HG03108 (cell line): ENCODE measurements at regions not wholly inside any gene's neighbourhood (a gene's known extent, or its start where the extent isn't known, plus 50 kb on each side); places are given as distances from the start of the nearest gene placed in this dataset.
A peak's percentile ranks its signal among the peaks of the same experiment; 100 is the strongest.

Experiments
- ATAC-seq: cut with Tn5 transposase; IDR thresholded peaks from one replicate; pipeline ENCODE4 v1.9.1; 2021; ENCODE audit warnings: moderate library complexity; ENCODE audit not compliant: unreplicated experiment

DNA sequence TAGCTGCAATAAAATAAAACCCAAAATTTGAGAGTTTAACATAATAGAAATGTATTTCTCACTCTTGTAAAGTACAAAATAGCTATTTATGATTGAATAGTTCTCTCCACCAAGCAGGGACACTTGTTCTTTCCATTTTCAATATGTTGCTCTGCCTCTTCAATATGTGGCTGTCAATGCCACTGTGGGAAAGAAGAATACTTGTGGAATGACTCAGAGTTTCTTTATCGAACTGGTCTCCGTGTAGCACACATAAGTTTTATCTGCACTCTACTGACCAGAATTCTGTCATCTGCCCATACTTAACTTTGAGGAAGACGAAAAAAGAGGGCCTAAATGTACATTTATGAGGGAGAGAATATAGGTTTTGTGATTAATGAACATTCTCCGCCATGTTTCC lies 256.9 kb downstream of the ATXN7L3B start:
- no peak for ATAC-seq

DNA sequence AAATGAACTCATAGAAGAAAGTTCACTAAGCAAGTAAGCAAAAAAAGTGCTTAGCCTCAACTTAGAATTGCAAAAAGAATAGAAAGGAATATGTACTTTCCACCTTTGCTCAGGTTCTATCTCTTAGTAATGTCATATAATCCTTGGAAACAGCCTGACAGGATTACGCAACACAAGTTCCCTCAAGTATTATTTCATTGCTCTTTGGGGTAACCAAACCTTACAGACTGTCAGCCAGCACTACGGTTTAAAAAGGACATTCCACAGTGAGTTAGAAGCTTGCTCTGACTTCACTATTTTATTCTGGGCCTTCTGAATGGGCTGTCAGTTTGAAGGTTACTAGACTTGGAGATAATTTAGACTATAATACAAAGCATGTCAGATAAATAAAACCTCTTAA lies 264.0 kb downstream of the ATXN7L3B start:
- no peak for ATAC-seq

DNA sequence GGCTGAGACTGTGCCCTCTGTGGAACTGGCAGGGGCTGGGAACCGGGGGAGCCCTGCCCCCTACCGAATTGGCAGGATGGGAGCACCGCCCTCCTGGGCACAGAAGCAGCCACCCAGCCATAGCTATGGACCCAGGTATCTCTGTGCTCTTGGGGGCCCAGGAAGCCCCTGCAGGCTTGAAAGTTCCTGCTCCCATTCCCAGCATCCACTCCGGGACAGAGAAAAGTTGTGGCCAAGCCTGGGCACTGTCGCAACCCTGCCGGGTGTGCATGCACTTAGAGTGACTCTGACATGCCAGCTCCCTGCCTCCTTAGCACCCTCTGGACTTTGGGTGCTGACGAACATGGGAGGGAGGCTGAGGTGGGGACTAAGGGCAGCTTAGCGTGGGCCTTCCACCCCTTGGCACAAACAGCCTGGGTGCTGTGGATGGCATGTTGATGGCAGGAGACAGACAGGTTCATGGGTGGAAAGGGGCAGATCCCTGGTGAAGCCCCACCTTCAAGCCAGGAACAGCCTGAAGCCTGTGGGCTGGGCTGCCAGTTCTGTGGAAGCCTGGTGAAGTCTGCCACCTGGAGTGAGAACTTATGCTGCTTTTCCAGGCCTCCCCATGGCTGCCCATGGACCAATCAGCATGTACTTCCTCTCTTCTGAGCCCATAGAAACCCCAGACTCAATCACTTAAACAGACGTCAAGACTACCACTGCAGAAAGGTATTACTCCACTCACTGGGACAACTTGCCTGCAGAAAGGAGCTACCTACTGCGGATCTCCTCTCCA lies 279.0 kb downstream of the ATXN7L3B start:
- ATAC-seq = no peak

DNA sequence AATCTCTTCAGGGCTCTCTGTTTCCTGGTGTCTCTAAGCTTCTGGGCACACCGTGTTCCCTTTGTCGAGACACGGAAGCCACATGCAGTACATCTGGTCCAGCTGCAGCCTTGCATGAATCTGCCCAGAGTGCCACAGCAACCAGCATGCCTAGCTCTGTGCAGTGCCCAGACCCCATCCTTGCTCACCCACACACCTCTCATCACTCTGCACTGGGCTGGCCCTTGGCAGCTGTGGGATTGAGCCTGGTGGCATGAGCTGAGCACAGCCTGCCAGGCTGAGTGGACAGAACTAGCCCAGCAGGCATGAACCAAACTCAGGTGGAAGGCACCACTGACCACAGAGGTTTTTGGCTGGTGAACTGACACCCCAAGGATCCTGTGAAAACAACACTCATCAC lies 279.9 kb downstream of the ATXN7L3B start:
- ATAC-seq = no peak

DNA sequence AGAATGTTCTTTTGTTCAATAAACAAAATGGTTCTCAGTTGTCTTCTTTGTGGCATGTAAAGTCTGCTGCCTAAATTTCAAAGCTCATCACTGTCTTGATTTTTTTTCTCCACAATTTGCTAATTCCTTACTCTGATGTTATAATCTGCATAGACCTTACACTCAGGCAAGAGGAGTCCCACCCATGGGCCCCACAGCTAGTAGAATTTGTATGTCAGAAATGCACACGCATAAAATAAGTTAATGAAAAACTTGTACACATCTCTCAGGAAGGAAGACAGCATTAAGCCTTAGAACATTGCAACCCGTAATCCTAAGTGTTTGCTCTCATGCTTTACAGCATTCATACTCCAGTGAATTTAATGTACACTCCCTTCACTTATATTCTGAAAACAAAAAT lies 280.8 kb downstream of the ATXN7L3B start:
- no peak for ATAC-seq

DNA sequence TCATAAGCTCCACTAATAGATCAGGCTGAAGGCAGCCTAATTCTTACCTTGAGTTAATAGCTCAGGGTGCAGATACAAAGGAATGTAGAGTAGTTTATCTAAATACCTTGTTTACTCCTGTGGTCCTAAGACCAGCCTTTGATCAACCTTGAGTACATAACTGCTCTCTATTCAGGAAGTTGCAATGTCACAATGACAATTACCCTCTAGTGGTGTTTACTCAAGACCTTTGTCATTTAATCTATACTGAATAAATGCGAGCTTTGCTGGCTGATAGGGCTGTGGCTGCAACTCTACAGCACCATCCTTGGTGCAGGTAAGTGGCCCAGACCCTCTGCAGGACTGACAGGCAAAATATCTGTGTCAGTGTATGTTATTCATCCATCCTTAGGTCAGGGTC lies 282.7 kb downstream of the ATXN7L3B start:
- ATAC-seq = no peak

DNA sequence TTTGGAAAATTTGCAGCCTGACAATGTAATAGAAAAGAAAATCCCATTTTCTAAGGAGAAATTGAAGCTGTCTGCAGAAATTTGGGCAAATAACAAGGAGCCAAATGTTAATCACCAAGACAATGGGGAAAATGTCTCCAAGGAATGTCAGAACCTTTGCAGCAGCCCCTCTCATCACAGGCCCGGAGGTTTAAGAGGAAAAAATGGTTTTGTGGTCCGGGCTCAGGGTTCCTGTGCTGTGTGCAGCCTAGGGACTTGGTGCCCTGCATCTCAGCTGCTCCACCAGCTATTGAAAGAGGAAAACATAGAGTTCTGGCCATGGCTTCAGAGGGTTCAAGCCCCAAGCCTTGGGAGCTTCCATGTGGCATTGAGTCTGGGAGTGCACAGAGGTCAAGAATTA lies 298.9 kb downstream of the ATXN7L3B start:
- ATAC-seq = no peak

DNA sequence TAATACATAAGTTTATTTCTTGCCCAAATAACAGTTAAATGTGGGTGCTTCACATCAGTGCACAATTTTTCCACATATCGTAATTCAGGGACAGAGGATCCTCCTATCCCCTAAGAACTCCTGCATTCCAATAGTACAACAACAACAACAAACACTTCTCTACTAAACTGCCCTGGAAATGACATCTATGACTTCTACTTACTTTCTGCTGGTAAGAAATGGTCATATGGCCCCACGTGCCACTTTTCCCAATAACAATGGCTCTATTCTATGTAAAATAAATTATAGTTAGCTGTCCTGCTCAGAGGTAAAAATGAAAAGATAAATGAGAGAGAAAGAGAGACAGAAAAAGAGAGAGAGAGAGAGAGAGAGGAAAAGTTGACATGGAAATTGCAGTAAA lies 308.5 kb downstream of the ATXN7L3B start:
- no peak for ATAC-seq

DNA sequence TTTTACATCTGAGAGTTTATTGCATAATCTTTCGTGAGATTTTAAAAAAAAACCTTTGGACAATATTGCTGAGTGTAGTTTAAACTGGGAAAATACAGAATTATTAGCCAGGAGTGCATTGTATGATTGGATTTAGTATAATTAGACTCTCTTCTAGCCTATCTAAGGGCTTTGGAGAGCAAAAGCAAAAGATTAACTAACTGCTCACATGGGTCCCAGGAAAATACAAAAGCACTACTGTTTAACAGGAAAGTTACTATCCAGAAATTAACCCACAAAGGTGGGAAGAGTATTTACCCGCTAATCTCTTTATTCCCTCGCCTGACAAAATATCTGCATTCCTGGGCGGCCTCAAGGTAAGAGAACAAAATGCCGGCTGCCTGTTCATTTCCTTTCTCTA lies 309.5 kb downstream of the ATXN7L3B start:
- ATAC-seq = no peak

DNA sequence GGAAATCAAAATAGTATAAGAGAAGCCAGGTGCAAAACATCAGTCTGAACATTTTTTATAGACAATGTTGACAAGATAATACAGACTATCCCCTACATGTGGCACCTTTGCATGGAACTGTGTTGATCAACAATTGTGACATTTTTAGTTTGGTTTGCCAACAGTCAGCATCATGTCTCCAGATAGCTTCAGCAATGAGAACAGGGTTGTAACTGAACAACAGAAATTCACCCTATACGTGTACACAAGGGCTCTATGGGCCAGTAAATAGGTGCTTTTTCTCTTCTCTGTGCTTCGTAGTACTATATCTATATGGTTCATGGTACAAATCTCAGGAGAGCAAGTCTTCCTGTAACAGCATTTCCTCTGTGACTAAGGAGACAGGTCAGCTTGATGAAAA lies 310.4 kb downstream of the ATXN7L3B start:
- no peak for ATAC-seq

DNA sequence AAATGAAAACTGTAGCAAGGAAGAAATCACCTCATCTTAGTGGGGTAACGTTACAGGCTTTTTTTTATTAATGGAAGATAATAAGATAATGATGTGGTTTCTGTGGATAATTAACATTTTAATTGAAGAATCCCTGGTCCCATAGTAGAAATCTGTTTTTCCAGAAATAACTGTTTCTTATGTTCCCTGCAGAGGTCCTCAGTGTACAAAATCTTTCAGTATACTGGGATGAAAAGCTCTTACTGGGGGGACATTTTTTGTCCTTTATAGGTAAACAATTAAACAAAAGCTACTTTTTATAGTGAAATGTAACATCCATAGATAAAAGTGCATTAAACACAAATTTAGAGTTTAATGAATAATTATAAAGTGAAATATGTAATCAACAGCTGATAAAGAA lies 312.2 kb downstream of the ATXN7L3B start:
- ATAC-seq = no peak

DNA sequence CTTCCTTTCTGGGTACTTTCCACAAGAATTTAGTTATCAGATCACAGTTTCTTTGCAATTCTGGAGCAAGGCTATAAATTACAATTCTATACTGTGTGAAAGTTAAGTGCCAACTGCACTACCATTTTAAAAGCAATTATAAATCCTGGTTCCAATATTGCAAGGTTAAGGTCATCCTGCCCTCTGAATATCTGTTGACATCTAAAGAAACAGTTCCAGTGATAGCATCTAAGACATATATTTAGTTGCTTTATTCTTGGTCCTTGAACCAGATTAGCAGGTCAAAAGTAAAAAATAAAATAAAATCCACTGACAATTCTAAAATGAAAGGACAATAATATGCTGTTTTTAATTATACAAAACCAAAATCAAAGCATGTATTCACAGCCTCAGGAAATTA lies 334.2 kb downstream of the ATXN7L3B start:
- no peak for ATAC-seq

DNA sequence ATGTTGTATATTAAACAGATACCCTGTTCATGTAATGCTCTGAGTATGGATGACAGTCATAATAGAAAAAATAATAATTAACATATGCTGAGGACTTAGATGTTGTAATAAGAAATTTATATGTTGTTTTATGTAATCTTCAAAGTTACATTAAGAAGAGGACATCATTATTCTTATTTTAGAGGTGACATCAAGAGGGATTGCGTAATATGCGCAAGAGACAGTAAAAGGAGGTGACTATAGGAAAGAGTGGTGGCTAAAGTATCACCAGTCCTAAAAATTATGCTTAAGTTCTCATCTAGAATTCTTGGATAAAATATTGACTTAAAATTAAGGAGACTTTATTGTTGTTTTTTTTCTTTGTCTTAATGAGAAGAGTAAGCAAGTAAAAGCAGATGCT lies 323.9 kb downstream of the KCNC2 start:
- ATAC-seq = no peak

DNA sequence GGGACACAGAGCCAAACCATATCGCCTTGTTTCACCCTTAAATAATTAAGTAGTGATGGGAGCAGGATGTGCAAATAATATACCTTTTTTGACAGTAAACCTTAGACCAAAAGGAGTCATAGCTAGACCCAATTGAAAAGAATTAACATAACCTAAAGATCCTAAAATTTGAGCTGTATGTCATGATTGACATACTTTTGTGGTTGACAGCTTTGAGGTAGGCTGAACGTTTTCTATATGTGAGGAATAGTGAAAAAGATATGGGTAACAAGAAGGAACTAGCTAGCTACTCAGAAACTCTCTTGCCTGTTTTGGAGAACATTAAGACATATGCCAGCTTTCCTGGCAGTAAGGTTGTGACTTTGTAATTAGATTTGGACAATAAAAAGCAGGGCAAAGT lies 320.6 kb downstream of the KCNC2 start:
- ATAC-seq = no peak

DNA sequence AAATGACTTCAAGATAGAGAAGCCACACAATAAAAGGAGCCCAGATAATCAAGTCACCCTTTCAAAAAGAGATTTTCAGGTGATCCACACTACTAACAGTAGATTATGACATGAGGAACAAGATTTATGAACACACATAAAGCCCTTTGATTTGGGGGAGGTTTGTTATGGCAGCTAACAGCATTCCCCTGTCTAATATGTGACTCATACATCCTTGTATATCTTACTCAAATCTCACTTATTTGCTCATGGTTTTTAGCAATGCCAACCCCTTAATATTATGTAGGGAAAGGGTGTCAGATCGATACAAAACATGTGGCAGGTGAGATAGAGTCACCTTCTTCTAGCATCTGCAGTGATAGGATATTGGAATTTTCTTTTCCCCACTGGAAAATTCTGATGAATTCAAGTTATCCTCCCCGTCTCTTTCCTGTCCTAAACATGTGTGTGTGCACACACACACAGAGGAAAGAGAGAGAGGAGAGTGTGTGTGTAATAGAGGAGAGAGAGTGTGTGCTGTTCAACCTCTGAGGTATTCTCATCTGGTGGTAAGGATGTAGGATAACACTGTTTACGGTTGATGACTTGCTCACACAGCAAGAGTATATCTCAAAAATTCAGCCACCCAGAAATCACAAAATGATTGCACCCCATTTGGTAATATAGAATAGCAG lies 319.9 kb downstream of the KCNC2 start:
- ATAC-seq = peak; percentile 37

DNA sequence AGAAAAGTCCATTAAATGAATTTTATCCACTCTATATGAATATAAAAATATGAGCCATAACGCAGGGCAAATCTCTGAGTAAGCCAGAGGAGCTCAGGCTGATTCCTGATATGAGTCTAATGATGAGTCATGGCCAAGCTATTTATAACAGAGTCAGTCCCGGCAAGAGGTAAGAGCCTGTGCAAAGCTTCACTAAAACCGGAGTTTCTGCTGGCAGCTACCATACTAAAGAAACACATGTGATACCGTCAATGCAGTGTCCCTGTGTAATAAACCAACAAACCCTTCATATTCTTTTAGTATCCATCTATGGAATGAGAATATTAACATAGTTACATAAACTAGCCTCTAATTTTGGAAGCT lies 319.4 kb downstream of the KCNC2 start:
- peak; percentile 97 for ATAC-seq

DNA sequence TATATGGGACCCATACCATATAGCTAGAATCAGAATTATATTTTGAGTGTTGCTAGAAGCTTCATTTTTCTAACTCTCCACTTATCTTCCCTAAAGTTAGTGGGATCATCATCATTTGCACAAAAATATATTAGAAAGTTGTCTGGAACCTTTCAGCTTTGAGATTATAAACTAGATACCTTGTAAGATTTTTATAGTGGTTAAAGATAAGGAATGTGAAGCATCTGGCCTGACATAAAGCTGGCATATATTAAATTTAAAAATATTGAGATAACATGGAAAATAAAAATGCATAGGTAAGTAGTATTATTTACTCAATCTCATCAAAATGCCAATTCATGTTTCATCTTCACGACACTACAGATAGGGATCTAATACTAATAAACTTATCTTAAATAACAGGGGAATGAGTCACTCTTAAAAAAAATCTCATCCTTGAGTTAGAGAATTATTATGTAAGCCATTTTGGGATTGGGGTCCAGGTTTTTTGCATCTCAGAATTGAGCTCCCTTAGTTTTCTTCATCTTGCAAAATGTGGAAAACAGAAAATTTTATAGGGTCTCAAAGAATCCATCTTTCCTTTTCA lies 318.5 kb downstream of the KCNC2 start:
- no peak for ATAC-seq

DNA sequence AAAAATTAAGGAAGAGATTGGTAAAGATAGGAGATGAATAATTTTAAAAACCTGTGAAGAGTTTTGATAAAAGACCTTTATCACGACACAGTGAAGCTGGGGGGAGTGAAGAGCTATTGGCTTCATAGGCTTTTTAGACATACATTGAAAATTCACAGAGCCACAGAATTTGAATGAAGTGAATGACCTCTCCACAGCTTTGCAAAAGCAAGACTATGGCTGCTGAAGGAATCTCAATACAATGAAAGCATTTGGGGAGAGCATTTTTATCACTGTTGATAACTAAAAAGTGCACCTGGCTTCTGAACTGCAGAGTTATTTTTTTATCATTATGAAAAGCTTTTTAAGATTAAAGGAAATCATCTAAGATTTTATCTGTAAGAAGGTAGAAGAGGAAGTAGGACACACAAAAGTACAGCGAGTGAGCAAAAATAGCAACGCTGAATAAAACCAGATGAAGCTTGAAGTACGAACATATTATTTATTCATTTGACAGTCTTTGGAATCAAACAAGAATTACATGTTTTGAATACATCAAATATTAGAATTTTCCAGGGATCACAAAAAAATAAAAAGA lies 317.5 kb downstream of the KCNC2 start:
- ATAC-seq = no peak

DNA sequence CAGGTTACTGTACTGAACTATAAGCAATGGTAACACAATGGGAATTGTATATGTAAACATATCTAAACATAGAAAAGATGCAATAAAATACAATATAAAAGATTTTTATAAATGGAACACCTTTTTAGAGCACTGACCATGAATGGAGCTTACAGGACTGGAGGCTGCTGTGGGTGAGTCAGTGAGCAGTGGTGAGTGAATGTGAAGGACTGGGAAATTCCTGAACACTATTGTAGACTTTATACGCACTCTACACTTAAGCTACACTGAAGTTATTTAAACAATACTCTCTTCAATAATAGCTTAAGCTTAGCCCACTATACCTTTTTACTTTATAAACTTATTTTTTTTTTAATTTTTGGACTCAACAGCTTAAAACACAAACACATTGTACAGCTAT lies 313.5 kb downstream of the KCNC2 start:
- ATAC-seq = no peak

DNA sequence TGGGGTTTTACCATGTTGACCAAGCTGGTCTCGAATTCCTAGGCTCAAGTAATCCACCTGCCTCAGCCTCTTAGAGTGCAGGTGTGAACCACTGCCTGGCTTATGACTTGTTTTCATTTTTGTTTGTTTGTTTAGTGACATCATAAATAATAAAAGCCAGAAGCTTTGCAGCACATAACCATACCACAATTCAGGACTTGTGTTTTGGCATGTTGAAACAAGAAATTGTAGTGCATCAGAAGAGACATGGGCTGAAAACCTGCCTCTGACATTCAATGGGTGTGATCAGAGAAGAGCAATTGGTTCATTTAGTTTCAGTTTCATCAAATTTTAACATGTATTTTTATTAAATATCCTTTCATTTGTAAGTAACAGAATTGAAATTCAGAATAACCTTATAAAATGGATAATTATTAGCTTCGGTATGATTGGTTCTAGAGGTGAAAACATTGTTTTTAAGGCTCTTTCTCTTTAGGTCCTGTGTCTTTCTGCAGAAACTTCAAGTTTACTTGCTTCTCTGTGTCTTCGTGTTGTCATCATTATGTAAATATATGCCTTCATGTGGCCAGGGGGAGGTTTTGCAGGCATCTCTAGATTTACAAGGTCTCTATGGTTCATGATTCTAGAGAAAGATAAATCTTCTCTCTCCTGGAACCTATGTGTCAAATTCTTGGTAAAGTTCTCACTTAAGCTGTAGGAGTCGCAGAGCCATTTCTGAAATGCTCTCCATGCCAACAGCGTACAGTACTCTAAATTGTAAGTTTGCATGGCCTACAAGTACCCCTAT lies 312.0 kb downstream of the KCNC2 start:
- ATAC-seq = no peak
